ENCODE measurements at regions not wholly inside any gene's neighbourhood (a gene's known extent, or its start where the extent isn't known, plus 50 kb on each side); places are given as distances from the start of the nearest gene placed in this dataset.
"Not testable (repeated sequence)": the region's sequence is repeated elsewhere in the genome, so short reads cannot be mapped to it uniquely, and the experiment has no call there.

GRCh38 chr7:153107826-153108225 is 348.3 kb downstream of the ACTR3B start:
- Mint-ChIP-seq H3K36me3 (ENCODE audit: low read depth) (no peaks in the 10 kb centered on the region), H3K9me3 (no peaks in the 10 kb centered on the region), H3K4me1 (ENCODE audit: low read depth) (no peaks in the 10 kb centered on the region), H3K4me3 (no peak overlapping the region), H3K27me3 (ENCODE audit: low read depth) (no peaks in the 10 kb centered on the region), H3K27ac (no peak overlapping the region)
- no peak for DNase-seq
- CTCF ChIA-PET: no interaction called here
- intact Hi-C loops (cut with micrococcal nuclease): no loop called here

- Mint-ChIP-seq H3K4me3 (no peak overlapping the region), H3K27me3 (ENCODE audit: low read depth) (no peaks in the 10 kb centered on the region), H3K27ac (no peak overlapping the region), H3K9me3 (peaks cover 7% of the 10 kb centered on the region), H3K4me1 (ENCODE audit: low read depth) (no peaks in the 10 kb centered on the region), H3K36me3 (ENCODE audit: low read depth) (no peaks in the 10 kb centered on the region)
- intact Hi-C loops (cut with micrococcal nuclease): no loop called here
- DNase-seq: no peak
- CTCF ChIA-PET: no interaction called here
Measured at GRCh38 chr7:153109566-153109965, 350.0 kb downstream of the ACTR3B start.

GRCh38 chr7:153110606-153111005 is 351.1 kb downstream of the ACTR3B start:
- H3K27ac Mint-ChIP-seq: no peak overlapping the region
- no peaks in the 10 kb centered on the region for H3K4me1 Mint-ChIP-seq (ENCODE audit: low read depth)
- peaks cover 7% of the 10 kb centered on the region for H3K9me3 Mint-ChIP-seq
- no peaks in the 10 kb centered on the region for H3K27me3 Mint-ChIP-seq (ENCODE audit: low read depth)
- H3K4me3 Mint-ChIP-seq: no peak overlapping the region
- DNase-seq: no peak
- intact Hi-C loops (cut with micrococcal nuclease): no loop called here
- CTCF ChIA-PET: no interaction called here
- H3K36me3 Mint-ChIP-seq (ENCODE audit: low read depth): no peaks in the 10 kb centered on the region

- H3K4me3 Mint-ChIP-seq; H3K27me3 Mint-ChIP-seq (ENCODE audit: low read depth); DNase-seq; H3K4me1 Mint-ChIP-seq (ENCODE audit: low read depth); H3K9me3 Mint-ChIP-seq; CTCF ChIA-PET; H3K36me3 Mint-ChIP-seq (ENCODE audit: low read depth); H3K27ac Mint-ChIP-seq; intact Hi-C loops (cut with micrococcal nuclease): not testable (repeated sequence)
Measured at GRCh38 chr7:153122255-153122654, 362.7 kb downstream of the ACTR3B start.

GRCh38 chr7:153130052-153130451 is 370.5 kb downstream of the ACTR3B start:
- Mint-ChIP-seq H3K27me3 (ENCODE audit: low read depth) (no peaks in the 10 kb centered on the region), H3K27ac (no peak overlapping the region), H3K9me3 (peaks cover 10% of the 10 kb centered on the region), H3K4me3 (no peak overlapping the region), H3K4me1 (ENCODE audit: low read depth) (no peaks in the 10 kb centered on the region), H3K36me3 (ENCODE audit: low read depth) (no peaks in the 10 kb centered on the region)
- DNase-seq: no peak
- intact Hi-C loops (cut with micrococcal nuclease): no loop called here
- CTCF ChIA-PET: no interaction called here

- CTCF ChIA-PET: no interaction called here
- H3K9me3 Mint-ChIP-seq: peaks cover 6% of the 10 kb centered on the region
- no peaks in the 10 kb centered on the region for H3K4me1 Mint-ChIP-seq (ENCODE audit: low read depth)
- intact Hi-C loops (cut with micrococcal nuclease): no loop called here
- H3K27me3 Mint-ChIP-seq (ENCODE audit: low read depth): no peaks in the 10 kb centered on the region
- H3K4me3 Mint-ChIP-seq: no peak overlapping the region
- no peak for DNase-seq
- no peak overlapping the region for H3K27ac Mint-ChIP-seq
- no peaks in the 10 kb centered on the region for H3K36me3 Mint-ChIP-seq (ENCODE audit: low read depth)
Measured at GRCh38 chr7:153151766-153152165, 392.2 kb downstream of the ACTR3B start.

GRCh38 chr7:153152801-153153422 is 393.4 kb downstream of the ACTR3B start:
- no peaks in the 10 kb centered on the region for H3K36me3 Mint-ChIP-seq (ENCODE audit: low read depth)
- H3K9me3 Mint-ChIP-seq: peaks cover 6% of the 10 kb centered on the region
- H3K4me1 Mint-ChIP-seq (ENCODE audit: low read depth): no peaks in the 10 kb centered on the region
- H3K27me3 Mint-ChIP-seq (ENCODE audit: low read depth): no peaks in the 10 kb centered on the region
- no peak overlapping the region for H3K4me3 Mint-ChIP-seq
- no peak for DNase-seq
- intact Hi-C loops (cut with micrococcal nuclease): no loop called here
- CTCF ChIA-PET: no interaction called here
- H3K27ac Mint-ChIP-seq: no peak overlapping the region

- H3K36me3 Mint-ChIP-seq (ENCODE audit: low read depth): no peaks in the 10 kb centered on the region
- no peak for DNase-seq
- H3K4me3 Mint-ChIP-seq: no peak overlapping the region
- CTCF ChIA-PET: no interaction called here
- peaks cover 5% of the 10 kb centered on the region for H3K9me3 Mint-ChIP-seq
- no peaks in the 10 kb centered on the region for H3K4me1 Mint-ChIP-seq (ENCODE audit: low read depth)
- intact Hi-C loops (cut with micrococcal nuclease): no loop called here
- H3K27me3 Mint-ChIP-seq (ENCODE audit: low read depth): no peaks in the 10 kb centered on the region
- no peak overlapping the region for H3K27ac Mint-ChIP-seq
Measured at GRCh38 chr7:153158149-153158548, 398.6 kb downstream of the ACTR3B start.

- peaks cover 25% of the 10 kb centered on the region for H3K9me3 Mint-ChIP-seq
- no peak overlapping the region for H3K4me3 Mint-ChIP-seq
Measured at GRCh38 chr7:153170287-153170686, 410.7 kb downstream of the ACTR3B start.

GRCh38 chr7:153185936-153186335 is 426.4 kb downstream of the ACTR3B start:
- CTCF ChIA-PET: no interaction called here
- intact Hi-C loops (cut with micrococcal nuclease): no loop called here
- Mint-ChIP-seq H3K9me3 (no peaks in the 10 kb centered on the region), H3K27me3 (ENCODE audit: low read depth) (peaks cover 3% of the 10 kb centered on the region), H3K4me3 (no peak overlapping the region), H3K36me3 (ENCODE audit: low read depth) (no peaks in the 10 kb centered on the region), H3K27ac (no peak overlapping the region), H3K4me1 (ENCODE audit: low read depth) (no peaks in the 10 kb centered on the region)
- DNase-seq: no peak

More at GRCh38 chr7:153170287-153170686, 410.7 kb downstream of the ACTR3B start:
- DNase-seq: no peak
- Mint-ChIP-seq H3K27me3 (ENCODE audit: low read depth) (no peaks in the 10 kb centered on the region), H3K4me1 (ENCODE audit: low read depth) (no peaks in the 10 kb centered on the region), H3K36me3 (ENCODE audit: low read depth) (no peaks in the 10 kb centered on the region), H3K27ac (no peak overlapping the region)
- intact Hi-C loops (cut with micrococcal nuclease): no loop called here
- CTCF ChIA-PET: no interaction called here

GRCh38 chr7:153188161-153188560 is 428.6 kb downstream of the ACTR3B start:
- Mint-ChIP-seq H3K9me3 (no peaks in the 10 kb centered on the region), H3K27me3 (ENCODE audit: low read depth) (peaks cover 3% of the 10 kb centered on the region), H3K27ac (no peak overlapping the region), H3K4me3 (no peak overlapping the region), H3K36me3 (ENCODE audit: low read depth) (no peaks in the 10 kb centered on the region), H3K4me1 (ENCODE audit: low read depth) (no peaks in the 10 kb centered on the region)
- CTCF ChIA-PET: interaction anchor here (1.1 kb wide), 1 partner anchor 183 kb away, joined by 3 read pairs; no protein-coding TSS in a partner anchor
- DNase-seq: no peak
- intact Hi-C loops (cut with micrococcal nuclease): no loop called here

GRCh38 chr7:153188630-153189029 is 429.1 kb downstream of the ACTR3B start:
- no peaks in the 10 kb centered on the region for H3K9me3 Mint-ChIP-seq
- H3K27me3 Mint-ChIP-seq (ENCODE audit: low read depth): peaks cover 3% of the 10 kb centered on the region
- H3K36me3 Mint-ChIP-seq (ENCODE audit: low read depth): no peaks in the 10 kb centered on the region
- H3K4me1 Mint-ChIP-seq (ENCODE audit: low read depth): no peaks in the 10 kb centered on the region
- H3K27ac Mint-ChIP-seq: no peak overlapping the region
- CTCF ChIA-PET: interaction anchor here (1.1 kb wide), 1 partner anchor 183 kb away, joined by 3 read pairs; no protein-coding TSS in a partner anchor
- H3K4me3 Mint-ChIP-seq: no peak overlapping the region
- DNase-seq: no peak
- intact Hi-C loops (cut with micrococcal nuclease): no loop called here

GRCh38 chr7:153190452-153190851 is 430.9 kb downstream of the ACTR3B start:
- CTCF ChIA-PET: no interaction called here
- Mint-ChIP-seq H3K4me3 (no peak overlapping the region), H3K4me1 (ENCODE audit: low read depth) (no peaks in the 10 kb centered on the region), H3K27ac (no peak overlapping the region), H3K36me3 (ENCODE audit: low read depth) (no peaks in the 10 kb centered on the region), H3K9me3 (no peaks in the 10 kb centered on the region), H3K27me3 (ENCODE audit: low read depth) (peaks cover 3% of the 10 kb centered on the region)
- DNase-seq: no peak
- intact Hi-C loops (cut with micrococcal nuclease): no loop called here

Measured in activated naive CD4-positive, alpha-beta T cell treated with anti-CD3 and anti-CD28 coated beads for 36 hours (primary cell).